Activated CD4-positive, alpha-beta T cell treated with anti-CD3 and anti-CD28 coated beads for 24 hours (primary cell): ENCODE measurements at regions not wholly inside any gene's neighbourhood (a gene's known extent, or its start where the extent isn't known, plus 50 kb on each side); places are given as distances from the start of the nearest gene placed in this dataset.

Experiments used
- DNase-seq, 2 donors: peaks; one replicate each; pipeline ENCODE4 v3.0.0-alpha.2; 2020; ENCODE audit warnings: low read depth in 2 of 2

DNA sequence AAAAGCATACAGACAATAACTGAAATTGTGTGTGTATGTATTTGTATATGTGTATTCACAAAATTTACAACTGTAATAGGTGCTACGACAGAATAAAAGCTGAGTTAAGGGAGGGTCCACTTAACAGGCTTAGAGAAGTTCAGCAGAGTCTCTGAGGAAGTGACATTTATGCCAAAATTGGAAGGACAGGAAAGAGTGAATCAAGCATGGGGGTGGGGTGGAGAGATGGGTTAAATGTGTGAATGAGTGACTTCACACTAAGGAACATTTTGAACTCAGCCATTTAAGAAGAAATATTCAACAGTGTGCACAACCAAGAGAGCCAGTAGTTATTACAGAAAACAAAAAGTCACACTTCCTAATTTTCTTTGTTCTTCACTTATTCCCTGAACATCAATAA lies 53.8 kb upstream of the RGS1 start:
- no peak for DNase-seq

GRCh38 chr1:192522673-192523072 lies 52.9 kb upstream of the RGS1 start:
- no peak for DNase-seq

GRCh38 chr1:192524223-192524622 lies 51.4 kb upstream of the RGS1 start:
- DNase-seq: no peak
